SK-N-SH treated with all-trans-retinoic acid at 6 μM for 48 hours (cell line): ENCODE measurements at regions not wholly inside any gene's neighbourhood (a gene's known extent, or its start where the extent isn't known, plus 50 kb on each side); places are given as distances from the start of the nearest gene placed in this dataset.

Experiments used
- ARNTL ChIP-seq: fragments of 450-650 bp; formaldehyde crosslinking; IDR thresholded peaks from 2 replicates; pipeline ENCODE4 v1.5.0; 2020; ENCODE audit warnings: low read depth, mild to moderate bottlenecking, moderate library complexity, borderline replicate concordance
- BACH2 ChIP-seq: fragments of 250-450 bp; sonication (Bioruptor Pico); IDR thresholded peaks from 2 replicates; pipeline ENCODE4 v1.9.0; 2021; ENCODE audit warnings: mild to moderate bottlenecking, borderline replicate concordance
- CREB5 ChIP-seq: fragments of 250-450 bp; sonication (Bioruptor Pico); IDR thresholded peaks from 2 replicates; pipeline ENCODE4 v1.5.1; 2020; ENCODE audit warnings: low read depth, mild to moderate bottlenecking, moderate library complexity
- ISL1 ChIP-seq: fragments of 250-450 bp; sonication (Bioruptor Pico); IDR thresholded peaks from 2 replicates; pipeline ENCODE4 v2.1.2; 2022; ENCODE audit warnings: mild to moderate bottlenecking, moderate library complexity
- OSR1 ChIP-seq: fragments of 250-450 bp; sonication (Bioruptor Pico); IDR thresholded peaks from 2 replicates; pipeline ENCODE4 v1.8.0; 2022; ENCODE audit warnings: moderate library complexity, mild to moderate bottlenecking, inconsistent platforms
- PATZ1 ChIP-seq: fragments of 250-450 bp; sonication (Bioruptor Pico); IDR thresholded peaks from 2 replicates; pipeline ENCODE4 v1.8.0; 2020; ENCODE audit warnings: mild to moderate bottlenecking, moderate library complexity, borderline replicate concordance
- RARB ChIP-seq: fragments of 250-450 bp; sonication (Bioruptor Pico); IDR thresholded peaks from 2 replicates; pipeline ENCODE4 v1.8.0; 2021; ENCODE audit warnings: mild to moderate bottlenecking, moderate library complexity
- TOX ChIP-seq: fragments of 250-450 bp; sonication (Bioruptor Pico); IDR thresholded peaks from 2 replicates; pipeline ENCODE4 v1.8.0; 2021; ENCODE audit warnings: mild to moderate bottlenecking, moderate library complexity, borderline replicate concordance
- ZC3H10 ChIP-seq: fragments of 250-450 bp; sonication (Bioruptor Pico); IDR thresholded peaks from 2 replicates; pipeline ENCODE4 v1.5.1; 2021; ENCODE audit warnings: mild to moderate bottlenecking, moderate library complexity
- ZFP30 ChIP-seq: fragments of 450-650 bp; formaldehyde crosslinking; IDR thresholded peaks from 2 replicates; pipeline ENCODE4 v1.5.0; 2022; ENCODE audit warnings: mild to moderate bottlenecking, moderate library complexity

- TF ChIP-seq RARB (CRISPR knock-in tag) (no peak), ISL1 (CRISPR knock-in tag) (no peak), ZC3H10 (CRISPR knock-in tag) (no peak), BACH2 (CRISPR knock-in tag) (no peak), OSR1 (CRISPR knock-in tag) (no peak), PATZ1 (CRISPR knock-in tag) (no peak), ARNTL (CRISPR knock-in tag) (no peak), TOX (CRISPR knock-in tag) (no peak), CREB5 (CRISPR knock-in tag) (no peak), ZFP30 (CRISPR knock-in tag) (no peak)
Observed at GRCh38 chr10:131448883-131449282, 137.4 kb upstream of the TCERG1L start.
